Activated T-helper 9 cell treated with anti-CD3 and anti-CD28 coated beads, Interleukin-2, amount 50 U/mL, for 16 hours (primary cell): ENCODE measurements at regions not wholly inside any gene's neighbourhood (a gene's known extent, or its start where the extent isn't known, plus 50 kb on each side); places are given as distances from the start of the nearest gene placed in this dataset.
A peak's percentile ranks its signal among the peaks of the same experiment; 100 is the strongest.
"Not testable (repeated sequence)": the region's sequence is repeated elsewhere in the genome, so short reads cannot be mapped to it uniquely, and the experiment has no call there.

Experiments
- DNase-seq: peaks from one replicate; pipeline ENCODE4 v3.0.0-alpha.2; 2020; ENCODE audit warnings: low read depth

- no peak for DNase-seq
Observed at GRCh38 chr9:94033383-94033782, 50.9 kb upstream of the PTPDC1 start.

- no peak for DNase-seq
Observed at GRCh38 chr9:94031946-94032345, 52.3 kb upstream of the PTPDC1 start.

GRCh38 chr9:94031380-94031779 lies 52.9 kb upstream of the PTPDC1 start:
- no peak for DNase-seq

- peak; percentile 68 for DNase-seq
Observed at GRCh38 chr9:94030318-94031179, 53.7 kb upstream of the PTPDC1 start.

- no peak for DNase-seq
Observed at GRCh38 chr9:94029932-94030317, 54.3 kb upstream of the PTPDC1 start.

- no peak for DNase-seq
Observed at GRCh38 chr9:94026816-94027215, 57.4 kb upstream of the PTPDC1 start.

GRCh38 chr9:94022476-94022875 lies 61.8 kb upstream of the PTPDC1 start:
- DNase-seq: not testable (repeated sequence)

- not testable (repeated sequence) for DNase-seq
Observed at GRCh38 chr9:94020836-94021235, 63.4 kb upstream of the PTPDC1 start.

GRCh38 chr9:94018628-94019027 lies 63.5 kb upstream of the BARX1 start:
- no peak for DNase-seq

- no peak for DNase-seq
Observed at GRCh38 chr9:94017939-94018531, 62.9 kb upstream of the BARX1 start.

GRCh38 chr9:94016744-94017143 lies 61.6 kb upstream of the BARX1 start:
- no peak for DNase-seq

GRCh38 chr9:94014920-94015319 lies 59.8 kb upstream of the BARX1 start:
- no peak for DNase-seq

- DNase-seq: no peak
Observed at GRCh38 chr9:94014066-94014654, 59.0 kb upstream of the BARX1 start.

GRCh38 chr9:94010980-94011533 lies 55.9 kb upstream of the BARX1 start:
- DNase-seq: no peak

- no peak for DNase-seq
Observed at GRCh38 chr9:94005272-94005901, 50.2 kb upstream of the BARX1 start.
